ENCODE measurements at regions not wholly inside any gene's neighbourhood (a gene's known extent, or its start where the extent isn't known, plus 50 kb on each side); places are given as distances from the start of the nearest gene placed in this dataset.

DNA sequence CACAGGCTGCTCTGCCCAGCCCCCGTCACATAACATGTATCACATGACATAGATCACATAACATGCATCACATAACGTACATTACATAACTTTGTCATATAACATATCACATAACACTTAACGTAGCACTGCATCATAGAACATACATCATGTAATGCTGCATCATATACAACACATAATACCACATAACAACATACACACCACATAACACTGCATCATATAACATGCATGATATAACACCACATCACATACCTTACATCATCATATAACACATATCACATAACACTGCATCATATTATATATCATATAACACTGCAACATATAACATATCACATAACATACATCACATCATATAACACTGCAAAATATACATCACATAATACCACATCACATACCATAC lies 83.8 kb downstream of the AXIN2 start:
- no peaks in the 10 kb centered on the region for H3K36me3 ChIP-seq (ENCODE audit: insufficient read depth in 1 of 2, low read depth in 1 of 2)
- intact Hi-C loops (cut with DNase I), result no loop called here
- H3K4me3 ChIP-seq, result no peak overlapping the region
- no peaks in the 10 kb centered on the region for H3K27me3 ChIP-seq (ENCODE audit: insufficient read depth in 3 of 3, low read length in 2 of 3)
- peaks cover 17% of the 10 kb centered on the region for H3K4me1 ChIP-seq
- no peak overlapping the region for H3K27ac ChIP-seq
- ATAC-seq, result no peak
- no peaks in the 10 kb centered on the region for H3K9me3 ChIP-seq
- WGBS, 3 donors, result 72 to 88% (median 82%) methylated on average over 3 of the region's 3 CpGs
- DNase-seq, result no peak
- TF ChIP-seq, protein P1, sequence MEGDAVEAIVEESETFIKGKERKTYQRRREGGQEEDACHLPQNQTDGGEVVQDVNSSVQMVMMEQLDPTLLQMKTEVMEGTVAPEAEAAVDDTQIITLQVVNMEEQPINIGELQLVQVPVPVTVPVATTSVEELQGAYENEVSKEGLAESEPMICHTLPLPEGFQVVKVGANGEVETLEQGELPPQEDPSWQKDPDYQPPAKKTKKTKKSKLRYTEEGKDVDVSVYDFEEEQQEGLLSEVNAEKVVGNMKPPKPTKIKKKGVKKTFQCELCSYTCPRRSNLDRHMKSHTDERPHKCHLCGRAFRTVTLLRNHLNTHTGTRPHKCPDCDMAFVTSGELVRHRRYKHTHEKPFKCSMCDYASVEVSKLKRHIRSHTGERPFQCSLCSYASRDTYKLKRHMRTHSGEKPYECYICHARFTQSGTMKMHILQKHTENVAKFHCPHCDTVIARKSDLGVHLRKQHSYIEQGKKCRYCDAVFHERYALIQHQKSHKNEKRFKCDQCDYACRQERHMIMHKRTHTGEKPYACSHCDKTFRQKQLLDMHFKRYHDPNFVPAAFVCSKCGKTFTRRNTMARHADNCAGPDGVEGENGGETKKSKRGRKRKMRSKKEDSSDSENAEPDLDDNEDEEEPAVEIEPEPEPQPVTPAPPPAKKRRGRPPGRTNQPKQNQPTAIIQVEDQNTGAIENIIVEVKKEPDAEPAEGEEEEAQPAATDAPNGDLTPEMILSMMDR (IDR thresholded peaks at IDR 0.05), result no peak

DNA sequence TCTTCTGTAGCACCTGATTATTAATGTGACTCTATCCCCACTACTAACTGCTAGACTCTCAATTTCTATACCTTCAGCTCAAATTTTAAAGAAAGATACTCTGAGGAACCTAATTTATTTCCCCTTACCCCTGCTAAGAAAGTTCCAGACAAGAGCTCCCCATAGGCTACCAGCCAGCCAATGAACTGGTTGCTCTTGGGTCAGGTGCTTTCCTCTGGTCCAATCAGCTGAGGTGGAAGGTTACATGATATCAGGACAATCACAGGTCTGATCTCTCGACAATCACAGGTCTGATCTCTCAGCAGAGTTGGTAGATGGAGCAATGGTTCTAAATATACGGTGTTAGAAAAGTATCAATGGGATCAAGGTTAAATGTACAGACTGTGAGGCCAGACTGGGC lies 86.8 kb downstream of the AXIN2 start:
- Histone ChIP-seq H3K27me3 (ENCODE audit: insufficient read depth in 3 of 3, low read length in 2 of 3) (no peaks in the 10 kb centered on the region), H3K36me3 (ENCODE audit: insufficient read depth in 1 of 2, low read depth in 1 of 2) (no peaks in the 10 kb centered on the region), H3K9me3 (no peaks in the 10 kb centered on the region), H3K4me1 (peaks cover 17% of the 10 kb centered on the region), H3K4me3 (no peak overlapping the region), H3K27ac (no peak overlapping the region)
- intact Hi-C loops (cut with DNase I), result loop anchor here in 1 of 2 donors (5.0 kb wide), 1 partner anchor 83 kb away; no protein-coding TSS in a partner anchor
- TF ChIP-seq, protein P1 (IDR thresholded peaks at IDR 0.05), result no peak
- no peak for DNase-seq
- 91 to 95% (median 93%) methylated on average over 2 of the region's 2 CpGs for WGBS, 3 donors
- no peak for ATAC-seq

DNA sequence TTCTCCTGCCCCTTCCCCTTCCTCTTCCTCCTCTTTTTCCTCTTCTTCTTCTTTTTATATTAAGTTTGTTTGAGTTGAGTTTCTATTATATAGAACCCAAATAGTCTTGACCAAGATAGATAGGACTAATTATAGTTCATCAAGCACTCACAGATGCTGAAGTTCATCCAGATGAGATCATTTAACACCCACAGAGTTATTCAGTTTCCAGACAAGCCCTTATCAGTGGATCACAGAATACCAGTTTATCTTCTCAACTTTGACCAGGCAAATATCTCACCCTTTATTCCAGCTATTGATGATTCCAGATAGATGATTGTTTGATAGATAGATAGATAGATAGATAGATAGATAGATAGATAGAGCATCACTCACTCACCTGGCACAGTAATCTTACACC lies 87.5 kb downstream of the AXIN2 start:
- no peak overlapping the region for H3K4me3 ChIP-seq
- ATAC-seq, result no peak
- H3K27ac ChIP-seq, result no peak overlapping the region
- peaks cover 17% of the 10 kb centered on the region for H3K4me1 ChIP-seq
- no peaks in the 10 kb centered on the region for H3K9me3 ChIP-seq
- no peak for DNase-seq
- intact Hi-C loops (cut with DNase I), result loop anchor here (2.0 to 5.0 kb wide), 2 partner anchors 83 kb away; no protein-coding TSS in a partner anchor
- no peaks in the 10 kb centered on the region for H3K27me3 ChIP-seq (ENCODE audit: insufficient read depth in 3 of 3, low read length in 2 of 3)
- TF ChIP-seq, protein P1 (IDR thresholded peaks at IDR 0.05), result no peak
- H3K36me3 ChIP-seq (ENCODE audit: insufficient read depth in 1 of 2, low read depth in 1 of 2), result no peaks in the 10 kb centered on the region

DNA sequence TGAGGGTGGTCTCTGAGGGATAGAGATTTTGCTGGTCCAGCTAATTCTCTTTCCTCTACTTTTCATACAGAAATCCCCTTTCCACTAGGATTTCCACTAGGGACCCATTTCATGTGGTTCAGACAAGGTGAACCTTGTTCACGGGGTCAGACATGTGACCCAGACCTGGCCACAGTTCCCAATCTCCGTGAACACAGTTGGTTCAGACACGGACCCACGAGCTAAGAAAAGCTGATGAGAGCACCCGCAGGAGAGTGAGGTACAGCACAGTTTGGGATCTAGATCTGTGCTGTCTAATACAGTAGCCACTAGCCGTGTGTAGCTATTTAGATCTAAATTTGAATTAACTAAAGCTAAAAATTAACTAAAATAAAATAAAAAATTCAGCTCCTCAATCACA lies 88.1 kb downstream of the AXIN2 start:
- WGBS, 3 donors, result 25 to 48% (median 26%) methylated on average over 6 of the region's 6 CpGs
- peak overlapping the region; percentile 73 for H3K27ac ChIP-seq
- H3K4me1 ChIP-seq, result peaks cover 17% of the 10 kb centered on the region
- DNase-seq (peak in 1 of 2 donors; percentile 66), ATAC-seq (peak; percentile 76 to 89 (median 86))
- intact Hi-C loops (cut with DNase I), result loop anchor here (2.0 to 5.0 kb wide), 2 partner anchors 83 to 84 kb away; no protein-coding TSS in a partner anchor
- TF ChIP-seq, protein P1 (IDR thresholded peaks at IDR 0.05), result no peak
- no peaks in the 10 kb centered on the region for H3K36me3 ChIP-seq (ENCODE audit: insufficient read depth in 1 of 2, low read depth in 1 of 2)
- H3K4me3 ChIP-seq, result peak overlapping the region; percentile 13
- no peaks in the 10 kb centered on the region for H3K9me3 ChIP-seq
- H3K27me3 ChIP-seq (ENCODE audit: insufficient read depth in 3 of 3, low read length in 2 of 3), result no peaks in the 10 kb centered on the region
